HCT116 (cell line): ENCODE measurements at regions not wholly inside any gene's neighbourhood (a gene's known extent, or its start where the extent isn't known, plus 50 kb on each side); places are given as distances from the start of the nearest gene placed in this dataset.

ENCODE experiments used
- ATAC-seq: fragments of 200-7000 bp; cut with Tn5 transposase; 2 replicates; pipeline ENCODE4 v1.9.1; 2020; ENCODE audit warnings: mild to moderate bottlenecking, moderate library complexity
- BruUV-seq: library from RNA; stranded (reverse); fragments of 400-500 nt; replicated peaks from 2 replicates; lab custom pipeline; 2021; lab: Mats Ljungman, UMichigan
- CTCF ChIA-PET: fragments of 300-600 bp; sonication (Branson Sonifier 250); formaldehyde crosslinking; loops from one replicate; lab custom pipeline; 2021; ENCODE audit warnings: antibody characterized with exemption; lab: Charles Lee
- POLR2A ChIA-PET: fragments of 300-600, 350-600 bp; sonication (Branson Sonifier 250); formaldehyde crosslinking; loops from one replicate; lab custom pipeline; 2021; ENCODE audit warnings: antibody characterized with exemption; lab: Charles Lee
- RAD21 ChIA-PET, 2 experiments: fragments of 300-600 bp; sonication (Branson Sonifier 250); formaldehyde crosslinking; loops; one replicate each; lab custom pipeline; 2023; ENCODE audit warnings: low total read pairs in 2 of 2; ENCODE audit not compliant: uncharacterized antibody in 2 of 2, unreplicated experiment in 2 of 2, low non-redundant PET in 1 of 2; lab: Charles Lee
- DNase-seq: peaks from one replicate; pipeline ENCODE4 v3.0.0-alpha.2; 2010; ENCODE audit warnings: low read depth, low spot score
- H2AFZ ChIP-seq: fragments of 200-600 bp; shearing (Covaris generic), sonication (generic); 2 replicates; pipeline ENCODE4 v1.6.1; 2017; ENCODE audit warnings: low read depth, mixed run types, mixed read lengths, antibody characterized with exemption, low read length; ENCODE audit not compliant: poor library complexity, severe bottlenecking
- H3K27ac ChIP-seq: 2 replicates; pipeline ENCODE4 v1.5.1; 2012; ENCODE audit warnings: low read depth, low read length
- H3K27me3 ChIP-seq: fragments of 200-600 bp; sonication (generic); 2 replicates; pipeline ENCODE4 v1.6.1; 2016; ENCODE audit warnings: mixed run types, low read length, mixed read lengths; ENCODE audit not compliant: insufficient read depth
- H3K36me3 ChIP-seq, 2 experiments: fragments of 200-500 bp in 1 of 2; fragments of 200-600 bp in 1 of 2; sonication (Bioruptor generic) in 1 of 2; sonication (generic) in 1 of 2; 2 replicates each; pipeline versions ENCODE4 v1.5.1 to v1.6.1; 2014 to 2016; ENCODE audit warnings: low read length in 2 of 2, inconsistent platforms in 1 of 2, mixed read lengths in 1 of 2, mixed run types in 1 of 2; ENCODE audit not compliant: insufficient read depth in 2 of 2, control insufficient read depth in 1 of 2
- H3K4me1 ChIP-seq, 2 experiments: fragments of 200-600 bp in 1 of 2; sonication (generic) in 1 of 2; 2 replicates each; pipeline versions ENCODE4 v1.5.1 to v1.6.1; 2012 to 2017; ENCODE audit warnings: low read length in 2 of 2, inconsistent platforms in 1 of 2, mild to moderate bottlenecking in 1 of 2, mixed read lengths in 1 of 2, mixed run types in 1 of 2, moderate library complexity in 1 of 2; ENCODE audit not compliant: insufficient read depth in 2 of 2, control insufficient read depth in 1 of 2
- H3K4me2 ChIP-seq: fragments of 200-600 bp; sonication (generic); 2 replicates; pipeline ENCODE4 v1.6.1; 2017; ENCODE audit warnings: mixed run types, low read length, mixed read lengths
- H3K4me3 ChIP-seq, 2 experiments: fragments of 200-600 bp in 1 of 2; sonication (generic) in 1 of 2; replicated peaks in 1 of 2; 2 replicates each; pipeline ENCODE4 v1.5.1; 2011 to 2016; ENCODE audit warnings: low read length in 2 of 2, control low read depth in 1 of 2, low read depth in 1 of 2, mild to moderate bottlenecking in 1 of 2, mixed read lengths in 1 of 2, mixed run types in 1 of 2
- H3K79me2 ChIP-seq: fragments of 200-600 bp; sonication (generic); 2 replicates; pipeline ENCODE4 v1.6.1; 2017; ENCODE audit warnings: mild to moderate bottlenecking, mixed run types, low read length, moderate library complexity, mixed read lengths; ENCODE audit not compliant: insufficient read depth
- H3K9ac ChIP-seq: fragments of 200-600 bp; sonication (generic); 2 replicates; pipeline ENCODE4 v1.6.1; 2016; ENCODE audit warnings: low read length, mixed read lengths
- H3K9me2 ChIP-seq: fragments of 200-600 bp; sonication (generic), shearing (Covaris generic); 2 replicates; pipeline ENCODE4 v1.6.1; 2017; ENCODE audit warnings: mixed run types, mild to moderate bottlenecking, moderate library complexity; ENCODE audit not compliant: insufficient read depth
- H3K9me3 ChIP-seq, 2 experiments: fragments of 200-500 bp in 1 of 2; fragments of 200-600 bp in 1 of 2; sonication (Bioruptor generic) in 1 of 2; sonication (generic) in 1 of 2; 2 replicates each; pipeline ENCODE4 v1.6.1; 2014 to 2017; ENCODE audit warnings: low read length in 2 of 2, mixed read lengths in 2 of 2, inconsistent platforms in 1 of 2, low read depth in 1 of 2, mild to moderate bottlenecking in 1 of 2, mixed run types in 1 of 2, moderate library complexity in 1 of 2; ENCODE audit not compliant: control insufficient read depth in 1 of 2, insufficient read depth in 1 of 2
- H4K20me1 ChIP-seq: fragments of 200-600 bp; sonication (generic), shearing (Covaris generic); 2 replicates; pipeline ENCODE4 v1.6.1; 2017; ENCODE audit warnings: mixed run types, mild to moderate bottlenecking, moderate library complexity; ENCODE audit not compliant: insufficient read depth
- ATF3 ChIP-seq: IDR thresholded peaks from 2 replicates; pipeline ENCODE4 v1.6.1; 2012
- CBX3 ChIP-seq: IDR thresholded peaks from 2 replicates; pipeline ENCODE4 v1.6.1; 2012; ENCODE audit warnings: low read depth
- CTCF ChIP-seq, 3 experiments: fragments of 200-600 bp in 1 of 3; sonication (generic) in 1 of 3; IDR thresholded peaks in 2 of 3; conservative IDR thresholded peaks in 1 of 3; 2 replicates each; pipeline ENCODE4 v1.5.1; 2012 to 2017; ENCODE audit warnings: low read depth in 2 of 3, low read length in 2 of 3, antibody characterized with exemption in 1 of 3, borderline replicate concordance in 1 of 3, control low read depth in 1 of 3, mild to moderate bottlenecking in 1 of 3, mixed read lengths in 1 of 3, mixed run types in 1 of 3, moderate library complexity in 1 of 3; ENCODE audit not compliant: insufficient read depth in 1 of 3
- EZH2 ChIP-seq: fragments of 200-600 bp; sonication (generic); IDR thresholded peaks from 2 replicates; pipeline ENCODE4 v1.6.1; 2017; ENCODE audit warnings: antibody characterized with exemption, mixed run types
- EZH2phosphoT487 ChIP-seq: fragments of 200-600 bp; IDR thresholded peaks from 2 replicates; pipeline ENCODE4 v1.6.1; 2018; ENCODE audit warnings: antibody characterized with exemption, borderline replicate concordance
- FOSL1 ChIP-seq: IDR thresholded peaks from 2 replicates; pipeline ENCODE4 v1.6.1; 2012; ENCODE audit warnings: low read depth
- JUND ChIP-seq: IDR thresholded peaks from 2 replicates; pipeline ENCODE4 v1.6.1; 2012
- MAX ChIP-seq: IDR thresholded peaks from 2 replicates; pipeline ENCODE4 v1.6.1; 2012
- POLR2A ChIP-seq: IDR thresholded peaks from 2 replicates; pipeline ENCODE4 v1.7.0; 2011; ENCODE audit warnings: borderline replicate concordance; ENCODE audit not compliant: insufficient read depth, insufficient read length; ENCODE audit errors: extremely low read depth
- RAD21 ChIP-seq: IDR thresholded peaks from 2 replicates; pipeline ENCODE4 v1.6.1; 2012; ENCODE audit warnings: low read depth, mild to moderate bottlenecking
- SIN3A ChIP-seq: IDR thresholded peaks from 2 replicates; pipeline ENCODE4 v1.6.1; 2012; ENCODE audit warnings: low read depth
- TCF7L2 ChIP-seq: IDR thresholded peaks from 2 replicates; pipeline ENCODE4 v1.7.0; 2011; ENCODE audit warnings: borderline replicate concordance, inconsistent platforms; ENCODE audit not compliant: insufficient read depth, insufficient read length; ENCODE audit errors: extremely low read depth
- ZBTB33 ChIP-seq: IDR thresholded peaks from 2 replicates; pipeline ENCODE4 v1.6.1; 2011; ENCODE audit warnings: mild to moderate bottlenecking, low read length, moderate library complexity; ENCODE audit not compliant: insufficient replicate concordance; ENCODE audit errors: extremely low read depth
- intact Hi-C: fragments of 100-400 bp; cut with micrococcal nuclease; formaldehyde crosslinking; loops from 2 replicates; pipeline ENCODE4 v1.10.0; 2022

- TF ChIP-seq ZBTB33: no peak
- TF ChIP-seq, all 23 proteins: peak for 0
Measured at GRCh38 chr17:70916469-70916868, 747.1 kb downstream of the KCNJ2 start (continued).

- Histone ChIP-seq H3K27ac (no peak overlapping the region), H3K9me3 (no peaks in the 10 kb centered on the region), H3K27me3 (no peaks in the 10 kb centered on the region), H2AFZ (no peak overlapping the region), H3K36me3 (no peaks in the 10 kb centered on the region), H3K9me2 (no peaks in the 10 kb centered on the region), H3K4me3 (no peak overlapping the region), H3K79me2 (no peaks in the 10 kb centered on the region), H4K20me1 (no peaks in the 10 kb centered on the region), H3K4me1 (no peaks in the 10 kb centered on the region), H3K4me2 (no peak overlapping the region), H3K9ac (no peak overlapping the region)
- no peak for ATAC-seq
- intact Hi-C loops: no loop called here
- TF ChIP-seq EZH2phosphoT487 (no peak), POLR2A (no peak)
- CTCF ChIA-PET: no interaction called here
- RAD21 ChIA-PET: no interaction called here
- POLR2A ChIA-PET: no interaction called here
- DNase-seq: no peak
- BruUV-seq: no TSS peak
Measured at GRCh38 chr17:70919241-70919640, 749.9 kb downstream of the KCNJ2 start.

- no TSS peak for BruUV-seq
- TF ChIP-seq TCF7L2: no peak
- no peak for TF ChIP-seq SIN3A
- TF ChIP-seq RAD21: no peak
- TF ChIP-seq CTCF (IDR thresholded peaks at IDR 0.05 in 2 of 3, conservative IDR thresholded peaks at IDR 0.05 in 1 of 3; ENCODE audit: borderline replicate concordance in 1 of 3, insufficient read depth in 1 of 3, low read depth in 2 of 3, low read length in 2 of 3): no peak
- TF ChIP-seq CBX3: no peak
- no peak for TF ChIP-seq FOSL1
- TF ChIP-seq ATF3: no peak
- no peak for TF ChIP-seq MAX
- TF ChIP-seq JUND: no peak
- no peak for TF ChIP-seq EZH2
Measured at GRCh38 chr17:70920416-70920815, 751.1 kb downstream of the KCNJ2 start.

More at GRCh38 chr17:70920416-70920815, 751.1 kb downstream of the KCNJ2 start:
- Histone ChIP-seq H3K9me2 (no peaks in the 10 kb centered on the region), H4K20me1 (no peaks in the 10 kb centered on the region), H3K36me3 (no peaks in the 10 kb centered on the region), H3K4me3 (no peak overlapping the region), H3K27me3 (no peaks in the 10 kb centered on the region), H3K9me3 (no peaks in the 10 kb centered on the region), H3K4me1 (no peaks in the 10 kb centered on the region), H3K4me2 (no peak overlapping the region), H3K27ac (no peak overlapping the region), H3K9ac (no peak overlapping the region), H2AFZ (no peak overlapping the region), H3K79me2 (no peaks in the 10 kb centered on the region)
- no peak for DNase-seq
- ChIA-PET RAD21 (no interaction called here), POLR2A (no interaction called here), CTCF (no interaction called here)
- ATAC-seq: no peak
- intact Hi-C loops: no loop called here
